Iris pigment epithelial cell (primary cell): ENCODE measurements at regions not wholly inside any gene's neighbourhood (a gene's known extent, or its start where the extent isn't known, plus 50 kb on each side); places are given as distances from the start of the nearest gene placed in this dataset.

Source experiments
- DNase-seq: peaks from one replicate; pipeline ENCODE4 v3.0.0-alpha.2; 2011; ENCODE audit warnings: low read depth

- DNase-seq, result no peak
Measured at GRCh38 chr10:81784111-81784597, 90.8 kb upstream of the NRG3 start.

GRCh38 chr10:81792729-81793128 lies 82.3 kb upstream of the NRG3 start:
- DNase-seq, result no peak

GRCh38 chr10:81806842-81807241 lies 68.2 kb upstream of the NRG3 start:
- DNase-seq, result no peak

DNA sequence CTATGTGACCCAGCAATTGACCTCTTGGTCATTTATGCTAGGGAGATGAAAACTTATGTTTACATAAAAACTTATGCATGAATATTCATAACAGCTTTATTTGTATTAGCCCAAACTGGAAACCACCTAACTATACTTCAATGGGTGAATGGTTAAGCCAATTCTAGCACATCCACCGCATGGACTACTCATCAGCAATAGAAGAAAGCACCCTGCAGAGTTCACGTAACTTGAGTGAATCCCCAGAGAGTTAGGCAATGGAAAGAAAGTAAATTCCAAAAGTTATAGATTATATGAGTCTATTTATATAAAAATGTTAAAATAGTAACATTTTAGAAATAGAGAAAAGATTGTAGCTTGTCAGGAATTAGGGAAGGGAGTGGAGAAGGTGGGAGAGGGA lies 60.2 kb upstream of the NRG3 start:
- DNase-seq, result no peak

DNA sequence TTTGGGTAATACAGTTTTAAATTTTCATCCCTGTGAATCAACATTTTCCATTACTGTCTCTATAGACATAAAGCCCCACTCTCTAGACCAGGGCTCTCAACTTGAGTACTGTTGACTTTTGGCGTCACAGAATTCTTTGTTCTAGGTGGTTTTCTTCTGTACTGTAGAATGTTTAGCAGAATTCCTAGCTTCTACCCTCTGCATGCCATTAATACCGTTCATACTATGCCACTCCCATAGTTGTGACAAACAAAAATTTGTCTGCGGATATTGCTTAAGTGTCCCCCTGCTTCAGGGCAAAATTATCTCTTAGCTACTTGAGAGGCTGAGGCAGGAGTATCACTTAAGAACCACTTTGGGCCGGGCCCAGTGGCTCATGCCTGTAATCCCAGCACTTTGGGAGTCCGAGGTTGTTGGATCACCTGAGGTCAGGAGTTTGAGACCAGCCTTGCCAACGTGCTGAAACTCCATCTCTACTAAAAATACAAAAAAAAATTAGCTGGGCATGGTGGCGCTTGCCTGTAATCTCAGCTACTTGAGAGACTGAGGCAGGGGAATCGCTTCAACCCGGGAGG lies 57.3 kb upstream of the NRG3 start:
- no peak for DNase-seq

DNA sequence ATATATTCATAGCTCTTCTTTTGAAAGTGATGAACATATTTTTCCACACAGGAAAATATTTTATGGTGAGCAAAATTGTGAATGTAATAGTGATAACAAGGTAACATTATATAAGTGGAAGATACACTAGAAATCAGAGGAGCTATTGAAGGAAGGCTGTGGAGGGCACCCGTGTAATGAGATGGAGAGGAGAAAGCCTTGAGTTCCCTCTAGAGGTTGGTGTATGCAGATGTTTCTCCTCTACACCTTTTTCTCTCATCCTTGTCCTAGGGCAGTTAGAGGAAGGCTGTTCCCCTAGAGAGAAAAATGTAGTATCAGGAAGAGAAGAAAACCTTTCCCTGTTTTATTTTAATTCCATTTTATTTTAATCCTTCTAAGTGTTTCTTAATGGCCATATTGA lies 54.6 kb upstream of the NRG3 start:
- no peak for DNase-seq
